Superior temporal gyrus (tissue), 1 donor: ENCODE measurements at regions not wholly inside any gene's neighbourhood (a gene's known extent, or its start where the extent isn't known, plus 50 kb on each side); places are given as distances from the start of the nearest gene placed in this dataset.
"Not testable (repeated sequence)": the region's sequence is repeated elsewhere in the genome, so short reads cannot be mapped to it uniquely, and the experiment has no call there.

Source experiments
- DNase-seq: peaks from one replicate; pipeline ENCODE4 v3.0.0-alpha.2; 2016; ENCODE audit errors: extremely low spot score

DNA sequence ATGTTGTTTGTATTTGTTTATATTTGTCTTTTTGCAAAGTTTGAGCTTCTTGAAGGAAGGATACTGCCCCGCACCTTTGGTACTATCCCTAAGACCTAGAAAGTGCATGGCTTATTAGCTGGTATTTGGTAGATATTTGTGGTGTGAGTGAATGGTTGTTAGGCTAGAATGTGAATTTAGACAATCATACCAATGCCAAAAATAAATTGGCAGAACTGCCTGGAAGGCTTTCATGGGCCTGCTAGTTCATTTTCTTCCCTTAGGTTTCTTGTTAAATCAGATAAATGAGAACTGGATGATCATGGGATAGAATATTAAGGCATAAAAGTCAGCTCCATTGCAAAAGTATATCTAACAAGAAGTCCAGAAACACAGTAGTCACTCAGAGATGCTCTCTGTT is 147.5 kb upstream of the TSLP start:
- DNase-seq, result no peak

DNA sequence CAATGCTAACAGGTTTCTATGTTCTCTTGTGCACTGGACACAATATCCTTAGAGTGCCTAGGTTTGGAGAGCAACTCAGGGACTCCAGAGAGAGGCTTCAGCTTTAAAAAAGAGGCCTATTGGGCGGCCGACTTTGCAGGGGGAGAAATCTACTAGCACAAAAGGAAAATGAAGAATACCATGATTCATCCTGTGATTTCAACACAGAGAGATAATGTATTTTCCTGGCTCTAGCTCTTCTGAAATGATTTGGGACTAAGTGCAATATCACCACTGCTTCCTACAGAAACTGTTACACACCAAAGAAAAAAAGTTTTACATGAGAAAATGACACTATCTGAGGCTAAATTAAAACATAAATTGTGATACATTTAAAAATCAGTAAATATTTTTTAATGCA is 146.1 kb upstream of the TSLP start:
- DNase-seq, result no peak

DNA sequence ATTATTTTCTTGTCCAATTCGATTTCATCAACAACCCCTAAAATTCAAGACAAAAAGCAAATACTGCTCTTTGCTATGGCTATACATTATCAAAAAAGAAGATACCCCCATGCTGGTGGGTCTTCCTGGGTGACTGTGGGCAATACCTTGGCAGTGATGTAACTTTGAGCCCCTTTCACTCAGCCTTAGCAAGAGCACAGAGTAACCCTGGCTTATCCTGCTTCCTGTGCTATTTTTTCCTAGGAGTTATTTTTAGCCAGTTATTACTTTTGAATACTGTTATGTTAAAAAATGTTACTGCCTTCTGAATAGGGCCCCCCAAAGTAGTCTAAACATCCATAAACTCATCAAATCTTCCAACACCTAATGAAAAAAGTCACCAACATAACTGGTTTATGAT is 145.6 kb upstream of the TSLP start:
- no peak for DNase-seq

DNA sequence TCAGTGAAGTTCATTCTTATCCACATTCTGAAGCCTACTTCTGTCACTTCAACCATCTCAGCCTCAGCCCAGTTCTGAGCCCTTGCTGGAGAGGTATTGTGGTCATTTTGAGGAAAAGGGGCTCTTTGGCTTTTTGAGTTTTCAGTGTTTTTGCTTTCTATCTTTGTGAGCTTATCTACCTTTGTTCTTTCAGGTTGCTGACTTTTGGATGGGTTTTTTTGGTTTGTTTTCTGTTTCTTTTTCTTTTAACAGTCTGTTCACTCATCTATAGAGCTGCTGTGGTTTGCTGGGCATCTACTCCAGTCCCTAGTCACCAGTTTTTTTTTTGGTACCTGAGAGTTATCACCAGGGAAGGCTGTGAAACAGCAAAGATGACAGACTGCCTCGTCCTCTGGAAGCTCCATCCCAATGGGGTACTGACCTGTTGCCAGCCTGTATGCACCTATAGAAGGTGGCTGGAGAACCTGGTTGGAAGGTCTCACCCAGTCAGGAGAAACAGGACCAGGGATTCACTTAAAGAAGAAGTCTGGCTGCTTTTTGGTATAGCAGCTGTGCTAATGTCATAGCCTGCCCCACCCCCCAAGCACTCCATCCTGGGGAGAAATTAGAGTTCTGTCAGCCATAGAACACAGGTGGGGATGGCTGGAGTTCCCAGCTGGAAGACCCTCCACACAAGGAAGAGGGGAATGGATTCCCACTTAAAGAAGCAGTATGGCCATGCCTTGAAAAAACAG is 138.6 kb upstream of the TSLP start:
- DNase-seq, result no peak

DNA sequence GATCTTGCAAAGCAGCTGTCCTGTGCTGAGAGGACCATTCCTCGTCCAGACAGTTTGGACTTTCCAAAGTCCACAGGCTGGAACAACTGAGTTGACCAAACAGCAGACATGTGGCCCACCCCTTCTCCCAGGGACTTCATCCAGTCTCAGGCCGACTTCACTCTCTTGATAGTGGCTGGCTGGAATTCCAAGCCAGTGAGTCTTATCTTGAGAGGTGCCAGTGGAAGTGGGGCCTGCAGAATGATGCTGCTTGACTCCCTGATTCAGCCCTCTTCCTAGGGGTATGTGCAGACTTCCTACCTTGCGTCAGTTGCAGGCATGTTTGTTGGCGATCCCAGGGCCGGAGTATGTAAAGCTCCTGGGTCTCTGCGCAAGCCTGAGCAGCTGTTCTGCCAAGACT is 131.4 kb upstream of the TSLP start:
- no peak for DNase-seq

DNA sequence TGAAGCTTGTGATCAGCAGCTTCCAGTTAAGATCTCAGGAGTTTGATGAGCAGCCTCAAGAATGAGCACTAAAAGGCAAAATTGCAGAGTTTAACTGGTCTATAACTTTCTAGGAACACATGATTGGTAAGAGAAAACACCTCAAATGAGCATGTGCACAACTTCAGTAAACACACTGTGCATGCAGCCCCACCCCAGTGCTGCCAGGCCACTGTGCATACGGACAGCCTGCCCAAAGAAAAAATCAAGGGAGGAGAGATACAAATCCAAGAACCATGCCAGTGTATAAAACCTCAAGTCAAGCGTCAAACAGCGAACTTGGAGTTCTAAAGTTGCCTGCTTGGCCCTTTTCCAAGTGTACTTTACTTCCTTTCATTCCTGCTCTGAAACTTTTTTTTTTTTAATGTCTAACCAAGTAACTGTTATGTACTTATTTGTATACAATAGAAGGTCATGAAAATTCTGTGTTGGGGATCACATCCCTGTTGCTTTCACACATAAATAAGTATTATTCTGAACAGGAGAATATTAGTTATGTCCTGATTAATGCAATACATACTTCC is 125.6 kb upstream of the TSLP start:
- DNase-seq, result no peak

DNA sequence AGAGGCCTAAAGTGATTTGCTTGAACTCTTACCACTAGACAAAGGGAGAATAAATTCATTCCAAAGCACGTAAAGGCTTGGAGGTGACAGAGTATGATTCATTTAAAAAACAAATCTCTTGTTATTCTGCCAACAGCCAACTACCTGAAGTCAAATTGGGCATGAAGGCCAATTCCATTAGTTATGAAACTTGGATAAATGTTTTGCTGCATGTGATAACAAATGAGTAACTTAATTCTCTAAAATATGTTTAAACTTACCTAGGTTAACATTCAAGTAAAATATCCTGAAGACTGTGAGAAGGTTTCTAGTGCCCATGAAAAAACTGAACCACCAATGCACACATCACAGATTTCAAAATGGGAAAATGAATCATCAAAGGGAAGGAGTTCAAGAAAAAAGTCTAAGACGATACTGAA is 120.1 kb upstream of the TSLP start:
- no peak for DNase-seq

DNA sequence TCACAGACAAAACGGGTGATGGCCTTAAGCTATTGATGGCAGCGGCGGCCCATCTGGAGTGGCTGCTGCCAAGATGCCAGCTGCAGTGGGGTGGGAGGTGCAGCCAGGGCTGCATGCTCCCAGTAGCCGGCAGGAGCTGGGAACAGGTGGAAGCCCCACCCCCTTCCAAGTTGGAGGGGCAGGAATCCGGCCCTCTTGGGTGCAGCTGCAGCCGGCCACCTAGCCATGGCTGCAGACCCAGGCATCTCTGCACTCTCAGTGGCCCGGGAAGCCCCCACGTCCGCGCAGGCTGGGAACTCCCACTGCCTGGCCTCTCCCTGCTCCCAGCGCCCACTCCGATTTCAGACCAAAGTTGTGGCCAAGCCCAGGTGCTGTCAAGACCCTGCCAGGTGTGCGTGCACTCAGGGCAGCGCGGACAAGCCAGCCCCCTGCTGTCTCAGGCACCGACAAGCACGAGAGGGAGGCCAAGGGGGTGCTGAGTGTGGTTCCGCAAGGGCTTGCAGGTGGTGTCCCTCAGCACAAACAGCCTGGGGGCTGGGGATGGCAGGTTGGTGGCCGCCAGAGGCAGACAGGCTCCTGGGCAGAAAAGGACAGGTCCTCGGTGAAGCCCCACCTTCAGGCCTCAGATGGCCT is 115.1 kb upstream of the TSLP start:
- DNase-seq, result no peak

DNA sequence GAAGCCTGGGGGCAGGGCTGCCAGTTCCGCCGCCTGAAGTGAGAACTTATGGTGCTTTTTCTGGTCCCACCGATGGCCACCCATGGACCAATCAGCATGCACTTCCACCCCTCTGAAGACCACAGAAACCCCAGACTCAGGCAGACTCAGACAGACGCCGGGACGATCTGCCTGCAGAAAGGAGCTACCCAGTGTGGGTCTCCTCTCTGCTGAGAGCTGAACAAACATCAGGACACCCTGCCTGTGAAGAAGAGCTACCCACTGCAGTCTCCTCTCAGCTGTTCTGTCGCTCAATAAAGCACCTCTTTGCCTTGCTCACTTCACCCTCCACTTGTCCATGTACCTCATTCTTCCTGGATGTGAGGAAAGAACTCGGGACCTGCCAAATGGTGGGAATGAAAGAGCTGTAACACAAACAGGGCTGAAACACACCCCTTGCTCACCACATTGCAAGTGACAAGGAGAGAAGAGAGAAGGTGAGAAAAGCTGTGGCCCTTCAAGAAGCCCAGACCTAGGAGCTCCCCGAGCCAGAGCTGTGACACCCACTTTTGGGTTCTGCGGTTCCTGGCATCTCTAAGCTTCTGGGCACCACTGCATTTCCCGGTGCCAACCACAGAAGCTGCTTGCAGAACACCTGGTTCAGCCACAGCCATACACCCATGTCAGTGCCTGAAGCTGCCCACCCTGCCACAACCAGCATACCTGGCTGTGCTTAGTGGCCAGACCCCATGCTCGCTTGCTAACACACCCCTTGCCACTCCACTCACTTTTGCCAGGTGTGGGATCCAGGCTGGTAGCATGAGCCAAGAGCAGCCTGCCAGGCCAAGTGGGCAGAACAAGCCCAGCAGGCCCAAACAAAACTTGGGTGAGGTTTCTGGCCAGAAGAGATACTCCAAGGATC is 114.3 kb upstream of the TSLP start:
- no peak for DNase-seq

DNA sequence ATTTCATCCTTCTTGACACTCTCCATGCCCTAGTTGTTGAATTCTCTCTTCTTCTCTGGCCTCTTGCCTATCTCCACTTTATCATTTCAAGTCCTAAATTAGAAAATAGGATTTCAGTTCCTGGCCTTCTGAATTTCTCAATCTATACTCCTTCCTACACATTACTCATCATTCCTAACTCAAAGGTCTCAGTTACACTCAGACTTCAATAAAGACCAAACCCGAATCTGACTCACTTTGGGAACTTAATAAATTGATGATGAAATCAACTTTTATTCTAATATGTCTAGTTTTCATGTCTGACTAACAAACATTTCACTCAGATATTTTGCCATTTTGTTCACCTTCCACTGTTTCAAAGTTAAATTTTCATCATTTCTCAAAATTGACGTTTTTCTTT is 113.6 kb upstream of the TSLP start:
- no peak for DNase-seq

DNA sequence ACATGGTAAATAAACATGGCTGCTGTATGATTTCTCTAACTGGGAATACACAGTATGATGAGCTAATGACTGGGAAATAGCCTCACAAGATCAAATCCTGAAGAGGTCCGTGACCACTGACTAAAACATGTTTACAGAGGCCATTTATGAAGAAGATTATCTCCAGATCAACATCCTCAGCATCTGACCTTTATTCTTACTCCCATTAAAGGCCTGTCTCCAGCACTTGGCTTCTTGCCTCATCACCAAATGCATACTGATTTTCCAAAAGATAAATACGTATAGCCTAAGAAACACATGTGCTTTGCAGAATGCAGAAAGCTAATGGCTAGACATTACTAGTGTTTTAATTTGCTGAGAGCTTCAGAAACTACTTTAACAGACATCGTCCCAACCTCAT is 108.0 kb upstream of the TSLP start:
- DNase-seq, result no peak

DNA sequence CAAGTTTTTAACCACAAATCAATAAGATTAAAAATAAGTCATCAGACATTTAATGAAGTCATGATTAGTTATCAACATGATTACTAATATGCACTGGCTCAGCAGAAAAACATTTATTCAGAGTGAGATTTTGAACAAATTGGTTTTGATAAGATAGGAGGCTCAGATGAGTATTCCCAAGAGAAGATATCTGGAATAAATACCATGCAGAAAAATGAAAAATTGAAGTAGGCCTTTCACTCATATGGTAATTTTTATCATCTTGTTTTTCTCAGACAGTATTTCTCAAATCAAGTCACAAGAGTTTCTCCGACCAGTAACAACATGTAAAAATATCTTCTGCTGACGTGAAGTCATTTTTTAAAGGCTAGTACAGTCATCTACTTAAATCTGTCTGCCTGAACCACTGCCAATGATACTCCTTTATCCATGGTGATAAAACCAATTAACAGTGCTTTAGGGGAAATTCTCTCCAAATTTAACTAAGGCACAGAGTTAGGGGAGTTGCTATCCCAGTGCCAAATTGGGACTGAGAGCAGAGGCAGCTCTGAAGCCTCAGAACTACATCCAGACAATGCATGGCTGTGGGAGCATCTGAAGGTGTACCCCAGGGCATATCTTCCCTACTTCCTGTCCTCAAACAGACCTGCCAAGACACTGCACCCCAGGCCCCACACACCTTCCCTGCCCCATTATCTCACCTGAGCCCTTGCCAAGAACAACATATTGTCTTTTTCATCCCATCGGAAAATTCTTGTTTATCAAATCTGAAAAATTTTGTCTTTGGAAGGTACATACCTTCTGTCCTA is 105.5 kb upstream of the TSLP start:
- DNase-seq, result peak; percentile 24

DNA sequence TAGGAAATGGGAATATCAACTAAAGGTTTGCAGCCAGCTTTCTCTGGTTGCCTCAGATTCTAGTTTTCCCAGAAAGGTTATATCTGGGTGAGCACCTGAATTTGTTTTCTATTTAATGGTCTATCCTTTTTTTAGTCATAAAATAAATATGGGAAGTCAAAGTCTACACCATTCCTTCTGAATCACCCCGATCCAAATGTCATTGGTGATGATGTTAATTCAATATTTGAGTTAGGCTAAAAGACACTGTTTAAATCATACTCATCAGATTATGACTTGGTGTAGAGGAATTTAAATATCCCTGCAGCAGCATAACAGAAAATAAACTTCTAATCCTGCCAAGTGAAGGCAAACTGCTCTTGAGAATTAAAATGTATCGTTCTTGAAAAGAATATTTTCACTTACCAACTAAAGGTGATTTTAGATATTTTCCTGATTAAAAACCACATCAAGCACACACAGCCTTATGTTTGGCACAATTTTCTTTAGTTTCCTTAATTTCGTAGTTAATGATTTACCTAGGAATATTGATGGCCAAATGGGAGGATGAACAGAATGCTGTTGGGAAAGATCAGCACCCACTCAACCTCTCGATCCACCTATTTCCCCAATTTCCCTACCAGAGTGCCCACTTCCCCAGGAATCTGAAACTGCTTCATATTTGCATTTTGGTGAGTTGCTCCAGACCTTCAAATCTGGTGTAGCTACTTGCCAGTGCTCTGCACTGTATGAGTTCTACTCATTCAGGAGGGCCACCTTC is 103.1 kb upstream of the TSLP start:
- DNase-seq, result no peak

DNA sequence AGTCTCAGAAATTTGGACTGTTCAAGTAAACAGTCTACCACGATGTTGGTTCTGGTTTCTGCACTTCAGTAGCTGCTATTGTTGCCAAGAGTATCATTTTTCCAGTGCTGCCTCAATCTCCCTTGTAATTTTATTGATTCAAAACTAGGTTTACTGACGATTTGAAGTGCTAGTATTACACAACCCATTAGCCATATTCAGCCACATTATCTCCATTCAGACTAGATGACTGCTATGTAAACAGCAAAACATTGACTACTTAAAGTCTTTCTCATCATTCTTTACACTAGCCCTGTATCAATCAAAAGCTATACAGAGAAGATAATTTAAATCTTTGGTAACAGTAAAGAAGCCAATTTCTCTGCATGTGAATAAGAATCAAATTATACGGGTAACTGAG is 102.0 kb upstream of the TSLP start:
- DNase-seq, result no peak

DNA sequence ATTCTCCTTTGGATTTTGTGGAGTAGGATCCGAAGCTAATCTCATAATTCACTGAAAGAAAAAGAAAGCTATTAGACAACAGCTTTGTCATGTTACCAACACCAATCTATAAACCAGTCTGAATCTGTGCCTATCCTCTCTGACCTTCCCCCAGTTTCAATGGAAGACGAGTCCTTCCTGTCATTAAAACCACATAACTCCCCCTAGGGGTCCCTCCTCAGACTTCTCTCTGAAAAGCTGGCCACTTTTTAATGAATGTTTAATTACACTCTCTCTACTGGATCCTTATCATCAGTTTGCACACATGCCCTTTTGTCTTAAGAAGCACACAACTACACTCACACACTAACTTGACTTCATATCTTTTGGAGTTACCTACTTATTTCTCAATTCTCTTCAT is 98.0 kb upstream of the TSLP start:
- no peak for DNase-seq

DNA sequence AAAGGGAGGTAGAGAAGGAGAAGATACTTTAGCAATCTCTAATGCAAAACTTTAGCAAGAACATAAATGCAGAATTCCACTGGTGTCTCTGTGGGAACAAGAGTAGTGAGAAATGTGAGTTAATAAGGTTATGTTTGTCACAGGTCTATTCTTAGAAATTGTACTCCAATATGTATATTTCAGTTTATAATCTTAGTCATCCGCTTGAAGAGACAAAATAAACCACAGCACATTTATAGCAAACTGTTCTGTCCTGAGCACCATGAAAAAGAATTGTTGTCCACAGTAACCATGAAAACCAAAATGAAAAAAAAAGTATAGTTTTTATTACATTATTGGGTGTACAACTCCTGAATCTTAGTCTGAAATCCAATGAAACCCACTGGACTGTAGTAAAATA is 93.6 kb upstream of the TSLP start:
- no peak for DNase-seq

DNA sequence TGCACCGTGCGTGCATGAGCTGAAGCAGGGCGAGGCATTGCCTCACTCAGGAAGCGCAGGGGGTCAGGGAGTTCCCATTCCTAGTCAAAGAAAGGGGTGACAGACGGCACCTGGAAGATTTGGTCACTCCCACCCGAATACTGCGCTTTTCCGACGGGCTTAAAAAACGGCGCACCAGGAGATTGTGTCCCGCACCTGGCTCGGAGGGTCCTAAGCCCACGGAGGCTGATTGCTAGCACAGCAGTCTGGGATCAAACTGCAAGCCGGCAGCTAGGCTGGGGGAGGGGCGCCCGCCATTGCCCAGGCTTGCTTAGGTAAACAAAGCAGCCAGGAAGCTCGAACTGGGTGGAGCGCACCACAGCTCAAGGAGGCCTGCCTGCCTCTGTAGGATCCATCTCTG is 85.6 kb upstream of the TSLP start:
- not testable (repeated sequence) for DNase-seq

DNA sequence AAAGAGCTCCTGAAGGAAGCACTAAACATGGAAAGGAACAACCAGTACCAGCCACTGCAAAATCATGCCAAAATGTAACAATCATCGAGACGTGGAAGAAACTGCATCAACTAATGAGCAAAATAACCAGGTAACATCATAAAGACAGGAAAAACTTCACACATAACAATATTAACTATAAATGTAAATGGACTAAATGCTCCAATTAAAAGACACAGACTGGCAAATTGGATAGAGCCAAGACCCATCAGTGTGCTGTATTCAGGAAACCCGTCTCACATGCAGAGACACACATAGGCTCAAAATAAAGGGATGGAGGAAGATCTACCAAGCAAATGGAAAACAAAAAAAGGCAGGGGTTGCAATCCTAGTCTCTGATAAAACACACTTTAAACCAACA is 83.9 kb upstream of the TSLP start:
- not testable (repeated sequence) for DNase-seq

DNA sequence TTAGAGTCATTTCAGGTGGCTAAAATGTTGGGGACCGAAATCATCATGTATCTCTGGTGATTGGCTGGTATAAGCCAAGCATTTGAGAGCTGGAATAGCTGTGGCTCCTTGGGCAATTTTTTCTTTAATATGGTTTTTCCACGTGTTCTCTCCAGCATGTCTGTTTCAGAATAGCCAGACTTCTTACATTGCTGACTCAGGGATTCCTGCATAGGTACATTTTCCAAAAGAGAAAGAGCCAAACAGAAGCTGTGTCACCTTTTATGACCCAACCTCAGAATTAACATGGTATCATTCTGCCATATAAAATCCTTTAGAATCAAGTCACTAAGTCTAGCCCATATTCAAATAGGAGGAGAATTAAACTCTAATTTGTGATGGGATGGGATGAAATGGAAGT is 74.8 kb upstream of the TSLP start:
- DNase-seq, result no peak

DNA sequence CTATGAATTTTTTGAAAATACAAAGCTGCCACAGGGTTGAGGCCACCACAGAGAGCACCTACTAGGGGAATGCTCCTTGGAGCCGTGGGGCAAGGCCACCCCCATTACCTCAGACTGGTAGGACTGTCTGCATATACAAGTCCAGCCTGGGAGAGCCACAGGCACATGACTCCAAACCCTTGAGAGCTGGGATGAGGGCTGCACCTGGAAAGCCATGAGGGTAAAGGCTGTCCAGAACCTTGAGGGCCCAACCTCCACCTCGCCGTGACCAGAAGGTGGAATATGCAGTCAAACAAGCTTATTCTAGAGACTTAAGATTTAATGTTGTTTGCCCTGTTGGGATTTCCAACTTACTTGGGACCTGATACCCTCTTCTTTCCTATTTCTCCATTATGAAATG is 69.5 kb upstream of the TSLP start:
- DNase-seq, result no peak

DNA sequence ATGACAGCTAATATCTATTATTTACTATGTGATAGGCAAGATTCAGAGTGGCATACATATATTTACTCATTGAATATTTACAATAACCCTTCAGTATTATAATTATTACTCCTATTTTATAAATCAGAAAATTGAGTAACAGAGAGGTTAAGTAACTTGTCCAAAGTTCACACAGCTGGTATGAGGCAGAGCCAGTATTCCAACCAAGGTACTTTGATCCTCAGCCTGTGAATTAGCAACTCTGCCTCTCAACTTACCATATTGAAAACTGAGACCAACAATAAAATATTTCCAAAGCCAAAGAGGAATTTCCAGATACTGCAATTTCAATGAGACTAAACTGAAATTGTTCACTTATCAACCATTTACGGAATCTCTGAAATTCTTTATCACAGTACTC is 67.9 kb upstream of the TSLP start:
- no peak for DNase-seq
